Left lung (tissue), 4 donors: ENCODE measurements at regions not wholly inside any gene's neighbourhood (a gene's known extent, or its start where the extent isn't known, plus 50 kb on each side); places are given as distances from the start of the nearest gene placed in this dataset.

ENCODE experiments used
- ATAC-seq: fragments of 200-7000 bp; cut with Tn5 transposase; one replicate; pipeline ENCODE4 v1.9.1; 2020; ENCODE audit warnings: moderate library complexity
- DNase-seq, 4 donors: peaks; one replicate each; pipeline ENCODE4 v3.0.0-alpha.2; 2013 to 2020
- H3K27ac ChIP-seq, 2 donors: fragments of 200-600 bp; sonication (generic) in 1 of 2; one replicate each; pipeline versions ENCODE4 v1.5.0 to v1.8.0; 2020 to 2021
- H3K27me3 ChIP-seq, 2 donors: fragments of 200-600 bp; sonication (generic) in 1 of 2; one replicate each; pipeline versions ENCODE4 v1.5.0 to v1.8.0; 2020 to 2021
- H3K36me3 ChIP-seq, 2 donors: fragments of 200-600 bp; sonication (generic) in 1 of 2; one replicate each; pipeline versions ENCODE4 v1.5.0 to v1.8.0; 2020 to 2021
- H3K4me1 ChIP-seq, 2 donors: fragments of 200-600 bp; one replicate each; pipeline ENCODE4 v1.8.0; 2021
- H3K4me3 ChIP-seq, 2 donors: fragments of 200-600 bp; sonication (generic) in 1 of 2; one replicate each; pipeline versions ENCODE4 v1.5.0 to v1.8.0; 2020 to 2021; ENCODE audit warnings: mild to moderate bottlenecking in 1 of 2
- H3K9me3 ChIP-seq, 2 donors: fragments of 200-600 bp; sonication (generic) in 1 of 2; one replicate each; pipeline versions ENCODE4 v1.5.0 to v1.8.0; 2020 to 2021
- intact Hi-C, 2 donors: fragments of 100-400 bp; cut with DNase I; formaldehyde crosslinking; loops; one replicate each; pipeline versions ENCODE4 v1.11.2 to v1.14.2; 2022
- TF ChIP-seq, protein P1 (sequence below), 2 donors: fragments of 200-600 bp; sonication (generic) in 1 of 2; IDR thresholded peaks; one replicate each; pipeline versions ENCODE4 v1.5.0 to v1.8.0; 2021; ENCODE audit warnings: antibody characterized with exemption in 2 of 2
- donor health status: DM: no; HTN: yes; CAD: no.
- donor health status: DM: no; HTN: no; CAD: no.

GRCh38 chr6:105988321-105988720, 97.8 kb upstream of the PRDM1 start:
- ATAC-seq, result no peak
- H3K27me3 ChIP-seq, result peaks cover 64 to 94% of the 10 kb centered on the region in 2 donors
- H3K4me3 ChIP-seq, result no peak overlapping the region
- no peak for DNase-seq
- no peaks in the 10 kb centered on the region for H3K9me3 ChIP-seq
- H3K36me3 ChIP-seq, result no peaks in the 10 kb centered on the region
- peaks cover 0 to 27% of the 10 kb centered on the region in 2 donors for H3K4me1 ChIP-seq
- no peak overlapping the region for H3K27ac ChIP-seq
- intact Hi-C loops, result no loop called here
- TF ChIP-seq, protein P1, sequence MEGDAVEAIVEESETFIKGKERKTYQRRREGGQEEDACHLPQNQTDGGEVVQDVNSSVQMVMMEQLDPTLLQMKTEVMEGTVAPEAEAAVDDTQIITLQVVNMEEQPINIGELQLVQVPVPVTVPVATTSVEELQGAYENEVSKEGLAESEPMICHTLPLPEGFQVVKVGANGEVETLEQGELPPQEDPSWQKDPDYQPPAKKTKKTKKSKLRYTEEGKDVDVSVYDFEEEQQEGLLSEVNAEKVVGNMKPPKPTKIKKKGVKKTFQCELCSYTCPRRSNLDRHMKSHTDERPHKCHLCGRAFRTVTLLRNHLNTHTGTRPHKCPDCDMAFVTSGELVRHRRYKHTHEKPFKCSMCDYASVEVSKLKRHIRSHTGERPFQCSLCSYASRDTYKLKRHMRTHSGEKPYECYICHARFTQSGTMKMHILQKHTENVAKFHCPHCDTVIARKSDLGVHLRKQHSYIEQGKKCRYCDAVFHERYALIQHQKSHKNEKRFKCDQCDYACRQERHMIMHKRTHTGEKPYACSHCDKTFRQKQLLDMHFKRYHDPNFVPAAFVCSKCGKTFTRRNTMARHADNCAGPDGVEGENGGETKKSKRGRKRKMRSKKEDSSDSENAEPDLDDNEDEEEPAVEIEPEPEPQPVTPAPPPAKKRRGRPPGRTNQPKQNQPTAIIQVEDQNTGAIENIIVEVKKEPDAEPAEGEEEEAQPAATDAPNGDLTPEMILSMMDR (IDR thresholded peaks at IDR 0.05), result no peak

- ATAC-seq, result no peak
- TF ChIP-seq, protein P1 (IDR thresholded peaks at IDR 0.05), result no peak
- intact Hi-C loops, result no loop called here
Observed at GRCh38 chr6:105987516-105987915, 98.6 kb upstream of the PRDM1 start.

GRCh38 chr6:105986998-105987397, 99.1 kb upstream of the PRDM1 start:
- TF ChIP-seq, protein P1 (IDR thresholded peaks at IDR 0.05), result no peak
- peaks cover 62 to 96% of the 10 kb centered on the region in 2 donors for H3K27me3 ChIP-seq

More at GRCh38 chr6:105987516-105987915, 98.6 kb upstream of the PRDM1 start:
- no peak overlapping the region for H3K4me3 ChIP-seq
- no peaks in the 10 kb centered on the region for H3K36me3 ChIP-seq
- H3K4me1 ChIP-seq, result peaks cover 0 to 20% of the 10 kb centered on the region in 2 donors
- H3K9me3 ChIP-seq, result no peaks in the 10 kb centered on the region
- H3K27ac ChIP-seq, result no peak overlapping the region
- DNase-seq, result no peak
- peaks cover 60 to 95% of the 10 kb centered on the region in 2 donors for H3K27me3 ChIP-seq

DNA sequence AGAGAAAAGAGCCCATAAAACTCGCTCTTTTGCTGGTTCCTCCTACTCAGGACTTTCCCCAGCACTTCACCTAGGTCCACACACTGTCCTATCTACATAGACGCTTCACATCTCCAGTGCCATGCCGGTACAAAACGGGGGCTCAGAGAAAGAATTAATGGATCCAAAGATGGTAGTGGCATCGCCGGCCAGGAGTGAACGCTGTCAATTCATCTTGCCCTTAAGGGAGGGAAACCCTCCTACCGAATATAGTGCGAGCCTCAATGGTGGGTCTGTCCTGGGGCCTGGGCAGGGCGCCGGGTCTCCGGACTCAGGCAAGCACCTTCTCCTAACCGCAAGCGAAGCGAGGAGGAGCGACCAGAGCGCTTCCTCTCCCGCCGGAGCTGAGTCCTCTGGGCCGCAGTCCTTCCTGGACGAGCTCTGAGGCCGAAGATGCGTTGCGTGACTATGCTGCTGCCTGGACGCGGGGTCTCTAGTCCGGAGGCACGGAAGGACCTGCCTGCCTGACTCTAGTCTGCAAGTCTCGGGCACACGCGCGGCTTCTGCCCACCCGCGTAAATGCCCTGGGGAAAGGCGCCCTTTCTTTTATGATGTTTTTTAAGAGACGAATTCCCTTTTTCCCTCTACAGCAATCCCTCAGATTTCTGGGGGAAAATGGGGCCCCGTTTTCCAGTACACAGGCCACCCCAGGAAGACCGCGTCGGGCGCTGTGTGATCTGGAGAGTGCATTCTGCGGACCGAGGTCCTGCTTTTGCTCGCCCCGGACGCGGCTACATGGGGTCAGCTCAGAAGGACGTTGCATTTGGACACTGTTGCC, 100.1 kb upstream of the PRDM1 start:
- no peaks in the 10 kb centered on the region for H3K9me3 ChIP-seq
- no peaks in the 10 kb centered on the region for H3K36me3 ChIP-seq
- H3K4me3 ChIP-seq, result no peak overlapping the region
- peaks cover 63 to 96% of the 10 kb centered on the region in 2 donors for H3K27me3 ChIP-seq
- peak; percentile 24 for ATAC-seq
- H3K4me1 ChIP-seq, result peaks cover 0 to 18% of the 10 kb centered on the region in 2 donors
- TF ChIP-seq, protein P1 (IDR thresholded peaks at IDR 0.05), result no peak
- H3K27ac ChIP-seq, result no peak overlapping the region
- intact Hi-C loops, result no loop called here
- peak in 2 of 4 donors; percentile 42 to 84 for DNase-seq

More at GRCh38 chr6:105986998-105987397, 99.1 kb upstream of the PRDM1 start:
- intact Hi-C loops, result no loop called here
- Histone ChIP-seq H3K36me3 (no peaks in the 10 kb centered on the region), H3K27ac (no peak overlapping the region), H3K9me3 (no peaks in the 10 kb centered on the region), H3K4me1 (peaks cover 0 to 19% of the 10 kb centered on the region in 2 donors), H3K4me3 (no peak overlapping the region)
- DNase-seq (no peak), ATAC-seq (no peak)

- no peak overlapping the region for H3K27ac ChIP-seq
- DNase-seq (no peak), ATAC-seq (no peak)
- TF ChIP-seq, protein P1 (IDR thresholded peaks at IDR 0.05), result no peak
- intact Hi-C loops, result no loop called here
- H3K36me3 ChIP-seq, result no peaks in the 10 kb centered on the region
- H3K9me3 ChIP-seq, result no peaks in the 10 kb centered on the region
- H3K27me3 ChIP-seq, result peaks cover 64 to 96% of the 10 kb centered on the region in 2 donors
- H3K4me3 ChIP-seq, result no peak overlapping the region
- H3K4me1 ChIP-seq, result peaks cover 0 to 21% of the 10 kb centered on the region in 2 donors
Observed at GRCh38 chr6:105985098-105985815, 100.9 kb upstream of the PRDM1 start.
